SK-N-SH treated with all-trans-retinoic acid at 6 μM for 48 hours (cell line): ENCODE measurements at regions not wholly inside any gene's neighbourhood (a gene's known extent, or its start where the extent isn't known, plus 50 kb on each side); places are given as distances from the start of the nearest gene placed in this dataset.

Source experiments
- ATAC-seq: fragments of 200-7000 bp; cut with Tn5 transposase; 3 replicates; pipeline ENCODE4 v1.9.1; 2020; ENCODE audit warnings: mild to moderate bottlenecking, moderate library complexity
- ARNTL ChIP-seq: fragments of 450-650 bp; formaldehyde crosslinking; IDR thresholded peaks from 2 replicates; pipeline ENCODE4 v1.5.0; 2020; ENCODE audit warnings: low read depth, mild to moderate bottlenecking, moderate library complexity, borderline replicate concordance
- BACH2 ChIP-seq: fragments of 250-450 bp; sonication (Bioruptor Pico); IDR thresholded peaks from 2 replicates; pipeline ENCODE4 v1.9.0; 2021; ENCODE audit warnings: mild to moderate bottlenecking, borderline replicate concordance
- CREB5 ChIP-seq: fragments of 250-450 bp; sonication (Bioruptor Pico); IDR thresholded peaks from 2 replicates; pipeline ENCODE4 v1.5.1; 2020; ENCODE audit warnings: low read depth, mild to moderate bottlenecking, moderate library complexity
- ESRRG ChIP-seq: fragments of 250-450 bp; sonication (Bioruptor Pico); IDR thresholded peaks from 2 replicates; pipeline ENCODE4 v1.6.1; 2021; ENCODE audit warnings: mild to moderate bottlenecking
- GLIS3 ChIP-seq: fragments of 250-450 bp; sonication (Bioruptor Pico); IDR thresholded peaks from 2 replicates; pipeline ENCODE4 v1.5.0; 2020; ENCODE audit warnings: mild to moderate bottlenecking, moderate library complexity
- OSR1 ChIP-seq: fragments of 250-450 bp; sonication (Bioruptor Pico); IDR thresholded peaks from 2 replicates; pipeline ENCODE4 v1.8.0; 2022; ENCODE audit warnings: moderate library complexity, mild to moderate bottlenecking, inconsistent platforms
- PATZ1 ChIP-seq: fragments of 250-450 bp; sonication (Bioruptor Pico); IDR thresholded peaks from 2 replicates; pipeline ENCODE4 v1.8.0; 2020; ENCODE audit warnings: mild to moderate bottlenecking, moderate library complexity, borderline replicate concordance
- POU6F1 ChIP-seq: fragments of 250-450 bp; sonication (Bioruptor Pico); IDR thresholded peaks from 2 replicates; pipeline ENCODE4 v1.8.0; 2021; ENCODE audit warnings: low read depth, mild to moderate bottlenecking, moderate library complexity, borderline replicate concordance
- PPARA ChIP-seq: fragments of 250-450 bp; sonication (Bioruptor Pico); IDR thresholded peaks from 2 replicates; pipeline ENCODE4 v1.5.0; 2020; ENCODE audit warnings: mild to moderate bottlenecking, borderline replicate concordance
- RARB ChIP-seq: fragments of 250-450 bp; sonication (Bioruptor Pico); IDR thresholded peaks from 2 replicates; pipeline ENCODE4 v1.8.0; 2021; ENCODE audit warnings: mild to moderate bottlenecking, moderate library complexity
- SNAI2 ChIP-seq: fragments of 250-450 bp; sonication (Bioruptor Pico); IDR thresholded peaks from 2 replicates; pipeline ENCODE4 v1.5.0; 2020; ENCODE audit warnings: mild to moderate bottlenecking, moderate library complexity
- TCF4 ChIP-seq: fragments of 250-450 bp; sonication (Bioruptor Pico); IDR thresholded peaks from 2 replicates; pipeline ENCODE4 v1.8.0; 2021; ENCODE audit warnings: mild to moderate bottlenecking, moderate library complexity, borderline replicate concordance
- TOX ChIP-seq: fragments of 250-450 bp; sonication (Bioruptor Pico); IDR thresholded peaks from 2 replicates; pipeline ENCODE4 v1.8.0; 2021; ENCODE audit warnings: mild to moderate bottlenecking, moderate library complexity, borderline replicate concordance
- TSHZ2 ChIP-seq: fragments of 250-450 bp; sonication (Bioruptor Pico); IDR thresholded peaks from 2 replicates; pipeline ENCODE4 v1.5.0; 2020; ENCODE audit warnings: mild to moderate bottlenecking, moderate library complexity
- ZC3H10 ChIP-seq: fragments of 250-450 bp; sonication (Bioruptor Pico); IDR thresholded peaks from 2 replicates; pipeline ENCODE4 v1.5.1; 2021; ENCODE audit warnings: mild to moderate bottlenecking, moderate library complexity
- ZFP3 ChIP-seq: fragments of 250-450 bp; sonication (Bioruptor Pico); IDR thresholded peaks from 2 replicates; pipeline ENCODE4 v1.5.0; 2020; ENCODE audit warnings: mild to moderate bottlenecking, moderate library complexity
- ZFP30 ChIP-seq: fragments of 450-650 bp; formaldehyde crosslinking; IDR thresholded peaks from 2 replicates; pipeline ENCODE4 v1.5.0; 2022; ENCODE audit warnings: mild to moderate bottlenecking, moderate library complexity
- ZNF565 ChIP-seq: fragments of 450-650 bp; formaldehyde crosslinking; conservative IDR thresholded peaks from 2 replicates; pipeline ENCODE4 v1.5.0; 2020; ENCODE audit warnings: low read depth, mild to moderate bottlenecking, moderate library complexity
- ZNF8 ChIP-seq: fragments of 450-650 bp; formaldehyde crosslinking; IDR thresholded peaks from 2 replicates; pipeline ENCODE4 v1.5.0; 2020; ENCODE audit warnings: mild to moderate bottlenecking, moderate library complexity

DNA sequence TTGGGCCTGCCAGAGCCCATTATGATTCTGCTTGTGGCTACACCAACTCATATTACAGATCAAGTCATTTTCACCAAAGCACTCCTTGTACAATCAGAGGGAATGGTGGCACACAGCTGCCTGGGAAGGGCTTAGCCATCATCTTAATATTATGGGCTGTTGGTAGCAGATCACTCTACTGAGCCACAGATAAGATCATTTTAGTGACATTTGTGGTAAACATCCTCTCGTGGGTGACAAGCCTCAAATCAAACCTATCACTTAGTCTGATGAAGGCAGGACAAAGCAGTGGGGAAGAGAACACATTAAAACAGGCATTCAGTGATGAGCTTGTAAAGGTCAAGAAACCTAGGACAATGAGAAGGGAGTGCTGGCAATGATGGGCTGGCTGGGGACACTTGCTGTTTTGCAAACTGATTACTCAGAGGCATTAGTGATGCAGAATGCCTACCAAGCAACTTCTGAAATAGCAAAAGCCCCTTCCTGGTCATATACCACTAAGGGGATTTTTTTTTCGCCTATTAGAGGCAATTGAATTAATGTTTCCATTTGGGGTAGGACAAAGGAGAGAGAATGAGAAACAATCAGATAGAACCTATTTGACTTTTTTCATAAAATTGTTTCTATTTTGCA lies 137.5 kb upstream of the WDR11 start (continued):
- TF ChIP-seq ZNF565 (no peak), TOX (no peak), RARB (CRISPR knock-in tag) (no peak), ZC3H10 (CRISPR knock-in tag) (no peak)
- TF ChIP-seq, all 23 proteins: peak for 0

DNA sequence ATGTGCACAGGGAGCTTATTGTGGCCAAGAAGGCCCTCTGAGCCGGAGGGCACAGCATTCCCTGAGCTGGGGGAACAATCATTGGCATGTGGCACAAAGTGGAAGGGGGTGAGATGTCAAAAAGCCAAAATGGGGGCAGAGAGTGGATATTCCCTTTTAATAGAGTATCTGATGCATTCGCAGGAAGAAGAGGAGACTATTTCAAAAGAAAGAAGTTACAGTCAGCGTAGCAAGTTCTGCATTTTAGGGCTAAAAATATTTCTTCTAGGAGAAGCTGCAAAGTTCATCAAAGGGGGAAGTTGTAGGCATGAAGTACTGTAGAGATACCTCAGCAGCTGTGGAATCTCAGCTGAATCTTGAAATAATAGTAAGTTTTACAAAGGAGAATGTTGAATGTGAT lies 136.0 kb upstream of the WDR11 start:
- TF ChIP-seq ZNF8 (CRISPR knock-in tag) (no peak), OSR1 (CRISPR knock-in tag) (no peak), BACH2 (no peak), RARB (CRISPR knock-in tag) (no peak), GLIS3 (no peak), ZC3H10 (CRISPR knock-in tag) (no peak), ZFP3 (CRISPR knock-in tag) (no peak), TSHZ2 (CRISPR knock-in tag) (no peak), SNAI2 (CRISPR knock-in tag) (no peak), TOX (no peak), PPARA (CRISPR knock-in tag) (no peak), POU6F1 (CRISPR knock-in tag) (no peak), CREB5 (CRISPR knock-in tag) (no peak), ZNF565 (no peak), PATZ1 (CRISPR knock-in tag) (no peak), TCF4 (CRISPR knock-in tag) (no peak)
- no peak for ATAC-seq

DNA sequence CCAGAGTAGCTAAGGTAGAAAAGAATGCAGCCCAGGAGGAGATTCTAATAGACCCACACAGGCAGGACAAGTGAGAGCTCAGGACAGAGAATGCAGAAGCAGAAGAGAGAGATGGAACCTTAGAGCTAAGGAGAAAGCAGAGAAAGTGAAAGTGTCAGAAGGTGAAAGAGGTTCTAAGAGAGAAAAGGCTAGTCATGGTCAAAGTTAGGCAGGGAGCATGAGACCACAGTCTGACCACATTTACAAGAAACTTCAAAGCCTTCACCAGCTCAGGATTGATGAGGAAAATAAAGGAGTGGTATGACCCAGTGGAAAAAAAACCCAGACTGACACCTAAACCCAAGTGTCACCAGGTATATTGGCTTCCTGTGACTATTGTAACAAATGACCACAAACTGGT lies 131.8 kb upstream of the WDR11 start:
- no peak for ATAC-seq

More for the DNA sequence above, 131.8 kb upstream of the WDR11 start:
- TF ChIP-seq ARNTL (no peak), SNAI2 (CRISPR knock-in tag) (no peak), ESRRG (CRISPR knock-in tag) (no peak), GLIS3 (no peak), POU6F1 (CRISPR knock-in tag) (no peak), ZFP3 (CRISPR knock-in tag) (no peak), RARB (CRISPR knock-in tag) (no peak), PATZ1 (CRISPR knock-in tag) (no peak), ZNF565 (no peak), TSHZ2 (CRISPR knock-in tag) (no peak), PPARA (CRISPR knock-in tag) (no peak), OSR1 (CRISPR knock-in tag) (no peak), ZFP30 (CRISPR knock-in tag) (no peak)
